H1 (cell line): ENCODE measurements at regions not wholly inside any gene's neighbourhood (a gene's known extent, or its start where the extent isn't known, plus 50 kb on each side); places are given as distances from the start of the nearest gene placed in this dataset.

Experiments
- CHD7 ChIP-seq: fragments of 300-600 bp; sonication (generic); IDR thresholded peaks from 2 replicates; pipeline ENCODE4 v1.7.1; 2012; ENCODE audit warnings: low read length, moderate library complexity, mild to moderate bottlenecking, inconsistent platforms; ENCODE audit not compliant: insufficient replicate concordance

- no peak for TF ChIP-seq CHD7
Measured at GRCh38 chr11:96448225-96448624, 58.4 kb downstream of the JRKL start (continued).
